BE2C (cell line): ENCODE measurements at regions not wholly inside any gene's neighbourhood (a gene's known extent, or its start where the extent isn't known, plus 50 kb on each side); places are given as distances from the start of the nearest gene placed in this dataset.

Experiments
- DNase-seq: peaks from one replicate; pipeline ENCODE4 v3.0.0-alpha.2; 2020
- H3K27me3 ChIP-seq: fragments of 250-450 bp; sonication (Bioruptor Pico); 2 replicates; pipeline ENCODE4 v1.5.1; 2020; ENCODE audit warnings: mild to moderate bottlenecking
- H3K36me3 ChIP-seq: fragments of 250-450 bp; sonication (Bioruptor Pico); 2 replicates; pipeline ENCODE4 v1.5.1; 2020; ENCODE audit warnings: mild to moderate bottlenecking
- H3K4me1 ChIP-seq: fragments of 250-450 bp; sonication (Bioruptor Pico); 2 replicates; pipeline ENCODE4 v1.5.1; 2020
- H3K4me3 ChIP-seq: 2 replicates; pipeline ENCODE4 v1.5.1; 2011; ENCODE audit warnings: low read depth, low read length
- H3K9me3 ChIP-seq: fragments of 250-450 bp; sonication (Bioruptor Pico); 2 replicates; pipeline ENCODE4 v1.5.1; 2020
- CTCF ChIP-seq: IDR thresholded peaks from 2 replicates; pipeline ENCODE4 v1.5.1; 2012; ENCODE audit warnings: mild to moderate bottlenecking, low read depth, low read length

GRCh38 chr18:11288401-11288800, 139.0 kb upstream of the PIEZO2 start:
- no peaks in the 10 kb centered on the region for H3K27me3 ChIP-seq
- no peaks in the 10 kb centered on the region for H3K4me1 ChIP-seq
- no peak for DNase-seq
- no peak overlapping the region for H3K4me3 ChIP-seq
- no peaks in the 10 kb centered on the region for H3K36me3 ChIP-seq
- H3K9me3 ChIP-seq = no peaks in the 10 kb centered on the region
- no peak for TF ChIP-seq CTCF

GRCh38 chr18:11286431-11286830, 137.1 kb upstream of the PIEZO2 start:
- no peak overlapping the region for H3K4me3 ChIP-seq
- H3K4me1 ChIP-seq = no peaks in the 10 kb centered on the region
- H3K36me3 ChIP-seq = no peaks in the 10 kb centered on the region
- H3K27me3 ChIP-seq = no peaks in the 10 kb centered on the region
- DNase-seq = no peak
- TF ChIP-seq CTCF = no peak
- no peaks in the 10 kb centered on the region for H3K9me3 ChIP-seq

GRCh38 chr18:11284811-11285210, 135.4 kb upstream of the PIEZO2 start:
- no peaks in the 10 kb centered on the region for H3K36me3 ChIP-seq
- H3K27me3 ChIP-seq = no peaks in the 10 kb centered on the region
- TF ChIP-seq CTCF = no peak
- no peaks in the 10 kb centered on the region for H3K4me1 ChIP-seq
- no peak overlapping the region for H3K4me3 ChIP-seq
- DNase-seq = no peak
- no peaks in the 10 kb centered on the region for H3K9me3 ChIP-seq

- no peaks in the 10 kb centered on the region for H3K27me3 ChIP-seq
- H3K36me3 ChIP-seq = no peaks in the 10 kb centered on the region
- no peaks in the 10 kb centered on the region for H3K9me3 ChIP-seq
- TF ChIP-seq CTCF = no peak
- no peak overlapping the region for H3K4me3 ChIP-seq
- no peak for DNase-seq
- no peaks in the 10 kb centered on the region for H3K4me1 ChIP-seq
Observed at GRCh38 chr18:11284349-11284748, 135.0 kb upstream of the PIEZO2 start.

- Histone ChIP-seq H3K9me3 (no peaks in the 10 kb centered on the region), H3K27me3 (no peaks in the 10 kb centered on the region), H3K4me3 (no peak overlapping the region), H3K36me3 (no peaks in the 10 kb centered on the region), H3K4me1 (no peaks in the 10 kb centered on the region)
- TF ChIP-seq CTCF = no peak
- no peak for DNase-seq
Observed at GRCh38 chr18:11283479-11284161, 134.3 kb upstream of the PIEZO2 start.

- Histone ChIP-seq H3K4me1 (no peaks in the 10 kb centered on the region), H3K9me3 (no peaks in the 10 kb centered on the region), H3K36me3 (no peaks in the 10 kb centered on the region), H3K4me3 (no peak overlapping the region), H3K27me3 (no peaks in the 10 kb centered on the region)
- no peak for DNase-seq
- TF ChIP-seq CTCF = no peak
Observed at GRCh38 chr18:11279461-11279860, 130.1 kb upstream of the PIEZO2 start.
